ENCODE measurements at regions not wholly inside any gene's neighbourhood (a gene's known extent, or its start where the extent isn't known, plus 50 kb on each side); places are given as distances from the start of the nearest gene placed in this dataset.
A peak's percentile ranks its signal among the peaks of the same experiment; 100 is the strongest.

DNA sequence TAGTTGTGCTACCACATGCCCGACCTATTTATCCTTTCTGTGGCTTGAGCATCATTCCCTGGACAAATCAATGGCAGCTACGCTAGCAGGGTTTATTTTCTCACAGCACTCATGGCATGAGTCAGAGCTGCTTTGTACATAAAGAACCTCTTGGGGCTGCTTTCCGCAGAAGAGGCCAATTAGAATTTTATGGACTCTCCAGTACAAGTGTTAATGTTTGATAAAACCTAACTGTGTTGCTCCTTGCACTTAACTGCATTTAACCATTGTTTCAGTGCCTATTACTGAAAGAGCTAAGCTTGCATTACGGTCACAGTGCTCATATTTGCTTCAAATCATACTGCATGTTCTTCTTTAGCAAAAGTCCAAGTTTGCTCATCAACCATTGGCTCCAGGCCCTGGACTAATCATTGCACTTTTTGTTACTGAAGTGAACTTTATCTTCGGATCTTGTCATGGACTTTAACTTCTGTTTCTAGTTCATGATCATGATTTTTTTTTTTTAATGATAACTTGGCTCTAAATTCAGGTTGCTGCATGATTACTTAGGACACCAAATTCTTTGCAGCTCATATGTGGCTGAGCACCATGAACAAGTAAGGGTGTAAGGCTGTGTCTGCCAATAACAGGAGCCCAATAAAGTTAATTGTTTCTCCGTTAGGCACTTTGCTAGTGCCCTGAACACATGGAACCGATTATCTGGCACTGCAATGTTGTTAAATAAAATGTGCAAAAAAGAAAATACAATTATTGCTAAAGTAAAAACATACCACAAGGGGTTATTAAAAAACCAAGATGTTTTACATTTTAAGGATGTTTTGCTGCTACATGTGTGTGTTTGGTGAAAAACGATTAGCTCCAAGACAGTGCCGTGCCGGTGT lies 492.2 kb downstream of the KCNJ2 start:
- Histone ChIP-seq H3K9me3 (ENCODE audit: control insufficient read depth, insufficient read depth, low read length) (no peaks in the 10 kb centered on the region), H3K4me1 (ENCODE audit: control insufficient read depth, insufficient read depth, low read length) (no peaks in the 10 kb centered on the region), H2BK15ac (ENCODE audit: low read depth, low read length) (no peak overlapping the region), H4K91ac (ENCODE audit: insufficient read depth, low read depth, low read length) (no peak overlapping the region), H3K4me2 (ENCODE audit: low read depth, low read length) (no peak overlapping the region), H3K18ac (ENCODE audit: low read depth, low read length) (no peak overlapping the region), H3K14ac (replicated peaks; ENCODE audit: low read depth, low read length) (no peak overlapping the region), H3K56ac (ENCODE audit: extremely low read depth, insufficient read depth, low read length) (no peak overlapping the region), H2BK20ac (ENCODE audit: low read depth, low read length) (no peak overlapping the region), H2AFZ (replicated peaks; ENCODE audit: low read length, poor library complexity) (no peak overlapping the region), H3K36me3 (ENCODE audit: control insufficient read depth, insufficient read depth, low read length) (no peaks in the 10 kb centered on the region), H4K20me1 (ENCODE audit: insufficient read depth, low read length) (no peaks in the 10 kb centered on the region), H3K4me3 (ENCODE audit: insufficient read depth, low read depth, low read length) (no peak overlapping the region), H3K79me1 (ENCODE audit: low read depth in 1 of 2, low read length in 2 of 2) (no peaks in the 10 kb centered on the region), H3K9ac (ENCODE audit: low read depth, low read length) (no peak overlapping the region), H2AK9ac (replicated peaks; ENCODE audit: low read depth, low read length, poor library complexity) (no peak overlapping the region), H3K27me3 (ENCODE audit: control insufficient read depth, insufficient read depth, low read length) (no peaks in the 10 kb centered on the region; the same call in 1 of the 2 replicates), H2AK5ac (ENCODE audit: low read depth, low read length) (no peak overlapping the region), H3K9me1 (ENCODE audit: insufficient read depth, low read length) (no peaks in the 10 kb centered on the region), H2BK120ac (ENCODE audit: low read depth, low read length) (no peak overlapping the region), H4K8ac (ENCODE audit: low read depth in 2 of 2, low read length in 2 of 2) (no peak overlapping the region), H3K4ac (ENCODE audit: low read depth, low read length) (no peak overlapping the region), H3K23ac (ENCODE audit: low read depth, low read length) (no peak overlapping the region), H2BK5ac (ENCODE audit: low read depth, low read length, poor library complexity, severe bottlenecking) (no peak overlapping the region), H3K27ac (ENCODE audit: insufficient read depth, low read length) (no peak overlapping the region), H4K5ac (ENCODE audit: low read depth, low read length) (no peak overlapping the region)
- TF ChIP-seq, protein P1, sequence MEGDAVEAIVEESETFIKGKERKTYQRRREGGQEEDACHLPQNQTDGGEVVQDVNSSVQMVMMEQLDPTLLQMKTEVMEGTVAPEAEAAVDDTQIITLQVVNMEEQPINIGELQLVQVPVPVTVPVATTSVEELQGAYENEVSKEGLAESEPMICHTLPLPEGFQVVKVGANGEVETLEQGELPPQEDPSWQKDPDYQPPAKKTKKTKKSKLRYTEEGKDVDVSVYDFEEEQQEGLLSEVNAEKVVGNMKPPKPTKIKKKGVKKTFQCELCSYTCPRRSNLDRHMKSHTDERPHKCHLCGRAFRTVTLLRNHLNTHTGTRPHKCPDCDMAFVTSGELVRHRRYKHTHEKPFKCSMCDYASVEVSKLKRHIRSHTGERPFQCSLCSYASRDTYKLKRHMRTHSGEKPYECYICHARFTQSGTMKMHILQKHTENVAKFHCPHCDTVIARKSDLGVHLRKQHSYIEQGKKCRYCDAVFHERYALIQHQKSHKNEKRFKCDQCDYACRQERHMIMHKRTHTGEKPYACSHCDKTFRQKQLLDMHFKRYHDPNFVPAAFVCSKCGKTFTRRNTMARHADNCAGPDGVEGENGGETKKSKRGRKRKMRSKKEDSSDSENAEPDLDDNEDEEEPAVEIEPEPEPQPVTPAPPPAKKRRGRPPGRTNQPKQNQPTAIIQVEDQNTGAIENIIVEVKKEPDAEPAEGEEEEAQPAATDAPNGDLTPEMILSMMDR (conservative IDR thresholded peaks at IDR 0.05; ENCODE audit: low read depth, low read length), result no peak
- TF ChIP-seq FOS (IDR thresholded peaks at IDR 0.05; ENCODE audit: low read depth, low read length) (no peak), BHLHE40 (IDR thresholded peaks at IDR 0.05; ENCODE audit: low read depth, low read length) (no peak), CEBPB (IDR thresholded peaks at IDR 0.05; ENCODE audit: low read depth, low read length) (no peak), MAFK (IDR thresholded peaks at IDR 0.05; ENCODE audit: low read depth, low read length) (no peak), SMC3 (IDR thresholded peaks at IDR 0.05; ENCODE audit: low read depth, low read length) (no peak)
- BruUV-seq (replicated peaks), result no TSS peak
- CTCF ChIA-PET, result interaction anchor here (1.4 kb wide), 1 partner anchor 24 kb away, joined by 3 read pairs; no protein-coding TSS in a partner anchor
- peak; percentile 12 for DNase-seq
- POLR2A ChIA-PET (ENCODE audit: unreplicated experiment), result no interaction called here
- intact Hi-C loops (cut with micrococcal nuclease) (no loop called here), in situ Hi-C loops (cut with MboI; ENCODE audit: low sequenced_read_pairs) (no loop called here), dilution Hi-C loops (cut with HindIII; ENCODE audit: low sequenced_read_pairs, unreplicated experiment) (no loop called here)
- 64% methylated on average over 2 of the region's 10 CpGs; no CpG with 5 or more reads in 1 of the 2 experiments for WGBS, 2 experiments (ENCODE audit: extremely low coverage in 2 of 2, insufficient read length in 1 of 2)
- peak; percentile 40; the same call in 1 of the 2 replicates for ATAC-seq (ENCODE audit: low read depth)

Measured in IMR-90 (cell line).